CD14-positive monocyte (primary cell): ENCODE measurements at regions not wholly inside any gene's neighbourhood (a gene's known extent, or its start where the extent isn't known, plus 50 kb on each side); places are given as distances from the start of the nearest gene placed in this dataset.

Source experiments
- DNase-seq, 3 donors: peaks; one replicate each; pipeline ENCODE4 v3.0.0-alpha.2; 2011 to 2022
- H2AFZ ChIP-seq: 2 replicates; pipeline ENCODE4 v1.6.0; 2012; ENCODE audit warnings: mild to moderate bottlenecking, low read depth, low read length, inconsistent platforms; ENCODE audit not compliant: insufficient read depth, poor library complexity, severe bottlenecking
- H3K27ac ChIP-seq, 2 donors: 1 replicate in 1 of 2; 2 replicates in 1 of 2; pipeline ENCODE4 v1.5.1; 2012 to 2013; ENCODE audit warnings: low read length in 2 of 2, control low read depth in 1 of 2, inconsistent platforms in 1 of 2, low read depth in 1 of 2, mild to moderate bottlenecking in 1 of 2
- H3K27me3 ChIP-seq, 2 donors: one replicate each; pipeline versions ENCODE4 v1.6.0 to v1.6.1; 2011 to 2013; ENCODE audit warnings: low read length in 2 of 2; ENCODE audit not compliant: control insufficient read depth in 2 of 2, insufficient read depth in 2 of 2
- H3K36me3 ChIP-seq, 2 donors: replicated peaks in 1 of 2; 1 replicate in 1 of 2; 2 replicates in 1 of 2; pipeline versions ENCODE4 v1.5.1 to v1.6.1; 2012 to 2013; ENCODE audit warnings: low read length in 2 of 2, control low read depth in 1 of 2, inconsistent platforms in 1 of 2, mild to moderate bottlenecking in 1 of 2; ENCODE audit not compliant: insufficient read depth in 2 of 2, control insufficient read depth in 1 of 2
- H3K4me1 ChIP-seq, 2 donors: 1 replicate in 1 of 2; 2 replicates in 1 of 2; pipeline versions ENCODE4 v1.5.1 to v1.6.1; 2012 to 2013; ENCODE audit warnings: low read length in 2 of 2, control low read depth in 1 of 2, inconsistent platforms in 1 of 2, mild to moderate bottlenecking in 1 of 2, moderate library complexity in 1 of 2; ENCODE audit not compliant: insufficient read depth in 2 of 2, control insufficient read depth in 1 of 2
- H3K4me2 ChIP-seq: replicated peaks from 2 replicates; pipeline ENCODE3; 2012; ENCODE audit warnings: low read length, moderate library complexity, mild to moderate bottlenecking; ENCODE audit not compliant: poor library complexity, severe bottlenecking; ENCODE audit errors: extremely low read depth
- H3K4me3 ChIP-seq, 3 experiments: fragments of 200-600 bp in 1 of 3; sonication (generic) in 1 of 3; replicated peaks in 1 of 3; 1 replicate in 2 of 3; 2 replicates in 1 of 3; pipeline ENCODE4 v1.5.1; 2011 to 2013; ENCODE audit warnings: low read length in 3 of 3, mild to moderate bottlenecking in 3 of 3, control low read depth in 2 of 3, low read depth in 2 of 3, inconsistent platforms in 1 of 3, moderate library complexity in 1 of 3
- H3K79me2 ChIP-seq: 2 replicates; pipeline ENCODE4 v1.6.0; 2012; ENCODE audit warnings: mild to moderate bottlenecking, control low read depth, inconsistent platforms, low read length, moderate library complexity; ENCODE audit not compliant: insufficient read depth
- H3K9ac ChIP-seq: 2 replicates; pipeline ENCODE4 v1.6.0; 2017; ENCODE audit warnings: low read length, mild to moderate bottlenecking; ENCODE audit not compliant: insufficient read depth, poor library complexity, severe bottlenecking
- H3K9me3 ChIP-seq, 2 donors: replicated peaks in 1 of 2; 1 replicate in 1 of 2; 2 replicates in 1 of 2; pipeline versions ENCODE4 v1.5.1 to v1.6.1; 2012 to 2013; ENCODE audit warnings: low read length in 2 of 2, control low read depth in 1 of 2; ENCODE audit not compliant: control insufficient read depth in 1 of 2, insufficient read depth in 1 of 2
- H4K20me1 ChIP-seq: 2 replicates; pipeline ENCODE4 v1.6.0; 2012; ENCODE audit warnings: mild to moderate bottlenecking, low read length, control low read depth, moderate library complexity; ENCODE audit not compliant: insufficient read depth
- H3K27ac Mint-ChIP-seq, 7 donors: one replicate each; pipeline ENCODE4 v1.8.0; 2020; ENCODE audit warnings: mild to moderate bottlenecking in 7 of 7, mixed read lengths in 7 of 7, moderate library complexity in 6 of 7, inconsistent platforms in 2 of 7
- H3K27me3 Mint-ChIP-seq, 3 donors: one replicate each; pipeline ENCODE4 v1.8.0; 2021 to 2022; ENCODE audit warnings: low read depth in 3 of 3, mild to moderate bottlenecking in 3 of 3, mixed read lengths in 3 of 3, moderate library complexity in 3 of 3, inconsistent platforms in 1 of 3
- H3K36me3 Mint-ChIP-seq, 2 donors: one replicate each; pipeline ENCODE4 v1.8.0; 2020; ENCODE audit warnings: mixed read lengths in 2 of 2, inconsistent platforms in 1 of 2, mild to moderate bottlenecking in 1 of 2
- H3K4me1 Mint-ChIP-seq: one replicate; pipeline ENCODE4 v1.8.0; 2020; ENCODE audit warnings: mild to moderate bottlenecking, mixed read lengths
- H3K4me3 Mint-ChIP-seq, 2 donors: one replicate each; pipeline ENCODE4 v1.8.0; 2020; ENCODE audit warnings: mild to moderate bottlenecking in 2 of 2, mixed read lengths in 2 of 2, moderate library complexity in 1 of 2
- H3K9me3 Mint-ChIP-seq, 7 donors: one replicate each; pipeline ENCODE4 v1.8.0; 2020 to 2022; ENCODE audit warnings: mixed read lengths in 7 of 7, mild to moderate bottlenecking in 6 of 7, moderate library complexity in 6 of 7, inconsistent platforms in 2 of 7
- CTCF ChIP-seq: fragments of 200-600 bp; IDR thresholded peaks from one replicate; pipeline ENCODE4 v1.8.0; 2022; ENCODE audit warnings: antibody characterized with exemption, mild to moderate bottlenecking
- WGBS: methylation state at CpG from one replicate; pipeline ENCODE4 v1.1.5; 2013; ENCODE audit warnings: missing lambda C conversion rate; ENCODE audit not compliant: insufficient coverage; 5-methylcytosine and 5-hydroxymethylcytosine counted together
- intact Hi-C, 2 donors: fragments of 100-400 bp; cut with micrococcal nuclease; formaldehyde crosslinking; loops; one replicate each; pipeline versions ENCODE4 v1.15.0 to v1.15.1; 2023

GRCh38 chr5:15387931-15388524 lies 112.0 kb upstream of the FBXL7 start:
- WGBS: 80% methylated on average over 3 of the region's 6 CpGs
- DNase-seq: no peak
- no peak overlapping the region for H3K27ac Mint-ChIP-seq
- Histone ChIP-seq H3K9me3 (peaks cover 35 to 40% of the 10 kb centered on the region in 2 donors), H3K27ac (no peak overlapping the region), H3K4me1 (no peaks in the 10 kb centered on the region), H4K20me1 (no peaks in the 10 kb centered on the region), H3K27me3 (no peaks in the 10 kb centered on the region), H3K4me2 (no peak overlapping the region), H3K9ac (no peak overlapping the region), H3K4me3 (no peak overlapping the region), H3K79me2 (no peaks in the 10 kb centered on the region), H2AFZ (no peak overlapping the region), H3K36me3 (no peaks in the 10 kb centered on the region)
- intact Hi-C loops: no loop called here
- peaks cover 0 to 2% (median 1%) of the 10 kb centered on the region in 3 donors for H3K27me3 Mint-ChIP-seq
- H3K4me1 Mint-ChIP-seq: no peaks in the 10 kb centered on the region
- peaks cover 6 to 30% (median 19%) of the 10 kb centered on the region in 7 donors for H3K9me3 Mint-ChIP-seq
- no peak for TF ChIP-seq CTCF
- H3K36me3 Mint-ChIP-seq: no peaks in the 10 kb centered on the region
- no peak overlapping the region for H3K4me3 Mint-ChIP-seq

- Mint-ChIP-seq H3K36me3 (no peaks in the 10 kb centered on the region), H3K4me3 (no peak overlapping the region), H3K27ac (no peak overlapping the region), H3K27me3 (peaks cover 0 to 2% (median 1%) of the 10 kb centered on the region in 3 donors), H3K9me3 (peaks cover 6 to 30% (median 19%) of the 10 kb centered on the region in 7 donors), H3K4me1 (no peaks in the 10 kb centered on the region)
- Histone ChIP-seq H3K9ac (no peak overlapping the region), H3K9me3 (peaks cover 35% of the 10 kb centered on the region in 2 donors), H3K4me3 (no peak overlapping the region), H3K4me1 (no peaks in the 10 kb centered on the region), H3K36me3 (no peaks in the 10 kb centered on the region), H3K27ac (no peak overlapping the region), H2AFZ (no peak overlapping the region), H4K20me1 (no peaks in the 10 kb centered on the region), H3K79me2 (no peaks in the 10 kb centered on the region), H3K27me3 (no peaks in the 10 kb centered on the region), H3K4me2 (no peak overlapping the region)
- intact Hi-C loops: no loop called here
- no peak for TF ChIP-seq CTCF
- 100% methylated on average over 1 of the region's 3 CpGs for WGBS
- DNase-seq: no peak
Measured at GRCh38 chr5:15386122-15386521, 113.9 kb upstream of the FBXL7 start.
